HEK293 (cell line): ENCODE measurements at regions not wholly inside any gene's neighbourhood (a gene's known extent, or its start where the extent isn't known, plus 50 kb on each side); places are given as distances from the start of the nearest gene placed in this dataset.

Experiments used
- CTCF ChIA-PET: fragments of 350-600 bp; formaldehyde crosslinking; extraction: SDS; loops from one replicate; lab custom pipeline; 2021; ENCODE audit warnings: antibody characterized with exemption; lab: Yijun Ruan, JAX
- POLR2A ChIA-PET: fragments of 300-600 bp; formaldehyde crosslinking; extraction: SDS; loops from one replicate; lab custom pipeline; 2020; ENCODE audit warnings: antibody characterized with exemption, inconsistent platforms; lab: Yijun Ruan, JAX
- H3K27ac ChIP-seq: fragments of 200-500 bp; sonication (Bioruptor generic); 2 replicates; pipeline ENCODE4 v1.5.1; 2014; ENCODE audit warnings: low read depth, low read length, control low read depth, inconsistent platforms; ENCODE audit errors: extremely low read depth
- H3K36me3 ChIP-seq, 2 experiments: fragments of 200-500 bp in 1 of 2; sonication (Bioruptor generic) in 1 of 2; 1 replicate in 1 of 2; 2 replicates in 1 of 2; pipeline ENCODE4 v1.5.1; 2014 to 2017; ENCODE audit warnings: inconsistent platforms in 2 of 2, low read length in 2 of 2; ENCODE audit not compliant: control insufficient read depth in 2 of 2, insufficient read depth in 1 of 2
- H3K4me1 ChIP-seq: fragments of 200-500 bp; sonication (Bioruptor generic); 2 replicates; pipeline ENCODE4 v1.5.1; 2014; ENCODE audit warnings: mild to moderate bottlenecking, low read length, inconsistent platforms; ENCODE audit not compliant: control insufficient read depth, insufficient read depth
- H3K4me3 ChIP-seq: 2 replicates; pipeline ENCODE4 v1.5.1; 2011; ENCODE audit warnings: low read depth, mild to moderate bottlenecking, control low read depth, low read length, moderate library complexity
- H3K9me3 ChIP-seq: fragments of 200-500 bp; sonication (Bioruptor generic); 2 replicates; pipeline ENCODE4 v1.5.1; 2014; ENCODE audit warnings: low read depth, low read length, inconsistent platforms; ENCODE audit not compliant: control insufficient read depth, insufficient read depth
- AEBP2 ChIP-seq: fragments of 450-650 bp; formaldehyde crosslinking; IDR thresholded peaks from 2 replicates; pipeline ENCODE4 v1.5.1; 2016; ENCODE audit warnings: missing biosample characterization, missing genetic modification characterization, borderline replicate concordance
- GLI2 ChIP-seq: fragments of 450-650 bp; formaldehyde crosslinking; IDR thresholded peaks from 2 replicates; pipeline ENCODE4; 2017; ENCODE audit warnings: missing biosample characterization, missing genetic modification characterization, low read depth, borderline replicate concordance
- PRDM6 ChIP-seq: fragments of 450-650 bp; formaldehyde crosslinking; IDR thresholded peaks from 2 replicates; pipeline ENCODE4 v1.5.1; 2017; ENCODE audit warnings: missing biosample characterization, missing genetic modification characterization
- SALL2 ChIP-seq: fragments of 450-650 bp; formaldehyde crosslinking; IDR thresholded peaks from 2 replicates; pipeline ENCODE4 v1.5.0; 2017; ENCODE audit warnings: missing biosample characterization, mild to moderate bottlenecking, missing genetic modification characterization, borderline replicate concordance
- YY1 ChIP-seq: fragments of 450-650 bp; formaldehyde crosslinking; IDR thresholded peaks from 2 replicates; pipeline ENCODE4 v1.5.1; 2018; ENCODE audit warnings: missing biosample characterization, missing genetic modification characterization
- ZBTB1 ChIP-seq: fragments of 450-650 bp; formaldehyde crosslinking; IDR thresholded peaks from 2 replicates; pipeline ENCODE4 v1.5.1; 2016; ENCODE audit warnings: missing biosample characterization, missing genetic modification characterization
- ZBTB11 ChIP-seq: fragments of 450-650 bp; formaldehyde crosslinking; conservative IDR thresholded peaks from 2 replicates; pipeline ENCODE4 v1.5.1; 2016; ENCODE audit warnings: low read depth, missing biosample characterization, missing genetic modification characterization
- ZNF148 ChIP-seq: fragments of 450-650 bp; formaldehyde crosslinking; IDR thresholded peaks from 2 replicates; pipeline ENCODE4 v1.5.0; 2017; ENCODE audit warnings: missing biosample characterization, missing genetic modification characterization, borderline replicate concordance
- ZNF174 ChIP-seq: fragments of 450-650 bp; formaldehyde crosslinking; IDR thresholded peaks from 2 replicates; pipeline ENCODE4 v1.5.0; 2017; ENCODE audit warnings: missing biosample characterization, mild to moderate bottlenecking, missing genetic modification characterization
- ZNF23 ChIP-seq: fragments of 450-650 bp; formaldehyde crosslinking; IDR thresholded peaks from 2 replicates; pipeline ENCODE4 v1.5.1; 2016; ENCODE audit warnings: missing biosample characterization, missing genetic modification characterization, borderline replicate concordance
- ZNF473 ChIP-seq: fragments of 450-650 bp; formaldehyde crosslinking; IDR thresholded peaks from 2 replicates; pipeline ENCODE4 v1.5.1; 2017; ENCODE audit warnings: missing biosample characterization, missing genetic modification characterization
- ZNF488 ChIP-seq: fragments of 450-650 bp; formaldehyde crosslinking; IDR thresholded peaks from 2 replicates; pipeline ENCODE4 v1.5.1; 2016; ENCODE audit warnings: missing biosample characterization, missing genetic modification characterization
- ZNF513 ChIP-seq: fragments of 450-650 bp; IDR thresholded peaks from 2 replicates; pipeline ENCODE4 v1.5.1; 2018; ENCODE audit warnings: missing biosample characterization, missing genetic modification characterization
- ZNF560 ChIP-seq: fragments of 450-650 bp; formaldehyde crosslinking; IDR thresholded peaks from 2 replicates; pipeline ENCODE4 v1.5.1; 2017; ENCODE audit warnings: missing biosample characterization, missing genetic modification characterization, borderline replicate concordance
- ZNF623 ChIP-seq: fragments of 450-650 bp; formaldehyde crosslinking; IDR thresholded peaks from 2 replicates; pipeline ENCODE4 v1.5.1; 2016; ENCODE audit warnings: missing biosample characterization, missing genetic modification characterization
- ZNF626 ChIP-seq: fragments of 450-650 bp; sonication (Bioruptor Pico); formaldehyde crosslinking; IDR thresholded peaks from 2 replicates; pipeline ENCODE4 v1.5.1; 2018; ENCODE audit warnings: missing biosample characterization, missing genetic modification characterization, inconsistent platforms
- ZNF660 ChIP-seq: fragments of 450-650 bp; IDR thresholded peaks from 2 replicates; pipeline ENCODE4 v1.5.1; 2018; ENCODE audit warnings: missing biosample characterization, mild to moderate bottlenecking, missing genetic modification characterization
- ZNF777 ChIP-seq: fragments of 450-650 bp; formaldehyde crosslinking; IDR thresholded peaks from 2 replicates; pipeline ENCODE4 v1.5.1; 2017; ENCODE audit warnings: missing biosample characterization, missing genetic modification characterization, borderline replicate concordance
- ZSCAN4 ChIP-seq: fragments of 450-650 bp; formaldehyde crosslinking; IDR thresholded peaks from 2 replicates; pipeline ENCODE4 v1.5.1; 2017; ENCODE audit warnings: missing biosample characterization, missing genetic modification characterization
- ZXDB ChIP-seq: fragments of 450-650 bp; formaldehyde crosslinking; IDR thresholded peaks from 2 replicates; pipeline ENCODE4 v1.5.1; 2016; ENCODE audit warnings: missing biosample characterization, missing genetic modification characterization

GRCh38 chr9:99370376-99370775, 148.3 kb downstream of the SEC61B start (continued):
- TF ChIP-seq YY1 (tag by site-specific recombination) (no peak), ZNF513 (tag by site-specific recombination) (no peak), ZBTB11 (no peak), ZSCAN4 (tag by site-specific recombination) (no peak), ZNF623 (tag by site-specific recombination) (no peak), PRDM6 (no peak), ZNF560 (tag by site-specific recombination) (no peak)

GRCh38 chr9:99371376-99371775, 149.3 kb downstream of the SEC61B start:
- Histone ChIP-seq H3K36me3 (no peaks in the 10 kb centered on the region), H3K27ac (no peak overlapping the region), H3K4me3 (no peak overlapping the region), H3K9me3 (no peaks in the 10 kb centered on the region), H3K4me1 (no peaks in the 10 kb centered on the region)
- ChIA-PET CTCF (no interaction called here), POLR2A (no interaction called here)
- TF ChIP-seq ZNF660 (no peak), ZXDB (no peak), ZNF777 (no peak), ZNF488 (tag by site-specific recombination) (no peak), ZNF473 (tag by site-specific recombination) (no peak)

- Histone ChIP-seq H3K27ac (no peak overlapping the region), H3K36me3 (no peaks in the 10 kb centered on the region), H3K4me3 (no peak overlapping the region), H3K4me1 (no peaks in the 10 kb centered on the region), H3K9me3 (no peaks in the 10 kb centered on the region)
- ChIA-PET POLR2A (no interaction called here), CTCF (no interaction called here)
- TF ChIP-seq GLI2 (tag by site-specific recombination) (no peak), ZNF626 (no peak), ZBTB1 (tag by site-specific recombination) (no peak), ZNF148 (no peak), ZNF23 (no peak), ZNF488 (tag by site-specific recombination) (no peak), ZNF174 (no peak), AEBP2 (tag by site-specific recombination) (no peak), SALL2 (no peak)
Measured at GRCh38 chr9:99373912-99374311, 151.8 kb downstream of the SEC61B start.
